ENCODE measurements at regions not wholly inside any gene's neighbourhood (a gene's known extent, or its start where the extent isn't known, plus 50 kb on each side); places are given as distances from the start of the nearest gene placed in this dataset.

DNA sequence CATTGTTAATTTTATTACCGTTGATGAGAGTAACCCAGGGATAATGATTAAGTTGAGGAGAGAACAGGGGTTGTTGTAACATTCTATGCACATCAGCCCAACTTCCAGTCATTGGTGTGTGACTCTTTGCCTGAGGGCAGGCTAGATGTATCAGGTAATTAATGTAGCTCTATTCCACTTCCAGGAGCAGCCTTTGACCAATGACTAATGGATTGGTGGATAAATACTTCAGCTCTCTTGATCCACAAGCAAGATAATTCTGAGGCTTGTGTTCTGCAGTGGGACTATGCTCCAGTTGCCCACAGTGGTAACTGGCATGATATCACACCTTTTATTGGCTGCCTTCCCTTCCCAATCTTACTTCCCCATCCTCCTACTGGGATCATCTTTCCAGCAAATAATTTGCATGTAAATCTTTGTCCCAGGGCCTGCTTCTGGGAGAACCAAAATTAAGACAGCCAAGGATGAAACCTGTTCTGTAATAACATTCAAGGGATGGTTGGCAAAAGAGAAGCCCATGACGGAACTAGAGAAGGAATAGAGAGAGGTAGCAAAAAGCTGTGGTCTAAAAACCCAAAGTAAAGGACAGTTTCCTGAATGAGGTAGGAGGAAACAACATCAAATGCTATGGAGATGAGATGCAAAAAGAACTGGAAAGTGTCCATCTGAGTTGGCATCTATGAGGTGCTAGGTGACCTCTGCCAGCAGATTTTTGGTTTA is 241.4 kb upstream of the RPS6KA3 start:
- TF ChIP-seq EZH2 (IDR thresholded peaks at IDR 0.05; ENCODE audit: low read depth) = no peak
- TF ChIP-seq CTCF (conservative IDR thresholded peaks at IDR 0.05) = no peak

Data from PC-9 (cell line).